NCI-H1694 (cell line): ENCODE measurements at regions not wholly inside any gene's neighbourhood (a gene's known extent, or its start where the extent isn't known, plus 50 kb on each side); places are given as distances from the start of the nearest gene placed in this dataset.
"Not testable (repeated sequence)": the region's sequence is repeated elsewhere in the genome, so short reads cannot be mapped to it uniquely, and the experiment has no call there.

Experiments used
- DNase-seq: peaks from one replicate; lab custom pipeline; 2025; lab: John Stamatoyannopoulos, UW

- no peak for DNase-seq
These were observed 159.4 kb downstream of the HS3ST3A1 start for GRCh38 chr17:13442361-13442760.

GRCh38 chr17:13441873-13442272 lies 159.9 kb downstream of the HS3ST3A1 start:
- DNase-seq = no peak

- no peak for DNase-seq
These were observed 163.6 kb downstream of the HS3ST3A1 start for GRCh38 chr17:13437966-13438779.

- no peak for DNase-seq
These were observed 166.5 kb downstream of the HS3ST3A1 start for GRCh38 chr17:13435230-13435629.

GRCh38 chr17:13429201-13429600 lies 172.5 kb downstream of the HS3ST3A1 start:
- no peak for DNase-seq

- DNase-seq = no peak
These were observed 173.1 kb downstream of the HS3ST3A1 start for GRCh38 chr17:13428611-13429042.

- DNase-seq = no peak
These were observed 174.7 kb downstream of the HS3ST3A1 start for GRCh38 chr17:13426991-13427390.

- DNase-seq = no peak
These were observed 176.3 kb downstream of the HS3ST3A1 start for GRCh38 chr17:13425390-13425789.

GRCh38 chr17:13421581-13422130 lies 180.1 kb downstream of the HS3ST3A1 start:
- no peak for DNase-seq

- DNase-seq = no peak
These were observed 180.9 kb downstream of the HS3ST3A1 start for GRCh38 chr17:13420878-13421277.

- DNase-seq = no peak
These were observed 181.3 kb downstream of the HS3ST3A1 start for GRCh38 chr17:13420418-13420826.

- no peak for DNase-seq
These were observed 182.1 kb downstream of the HS3ST3A1 start for GRCh38 chr17:13419676-13420075.

- DNase-seq = no peak
These were observed 182.8 kb downstream of the HS3ST3A1 start for GRCh38 chr17:13418891-13419290.

- DNase-seq = no peak
These were observed 184.3 kb downstream of the HS3ST3A1 start for GRCh38 chr17:13417381-13417950.

- no peak for DNase-seq
These were observed 184.9 kb downstream of the HS3ST3A1 start for GRCh38 chr17:13416748-13417363.

- no peak for DNase-seq
These were observed 185.8 kb downstream of the HS3ST3A1 start for GRCh38 chr17:13415871-13416416.

GRCh38 chr17:13415200-13415599 lies 186.5 kb downstream of the HS3ST3A1 start:
- DNase-seq = not testable (repeated sequence)

- no peak for DNase-seq
These were observed 188.7 kb downstream of the HS3ST3A1 start for GRCh38 chr17:13413001-13413400.

- DNase-seq = no peak
These were observed 190.9 kb downstream of the HS3ST3A1 start for GRCh38 chr17:13410874-13411273.

GRCh38 chr17:13410214-13410613 lies 191.5 kb downstream of the HS3ST3A1 start:
- no peak for DNase-seq

GRCh38 chr17:13409455-13409854 lies 192.3 kb downstream of the HS3ST3A1 start:
- no peak for DNase-seq

GRCh38 chr17:13407381-13407780 lies 194.3 kb downstream of the HS3ST3A1 start:
- DNase-seq = no peak

- DNase-seq = no peak
These were observed 195.9 kb downstream of the HS3ST3A1 start for GRCh38 chr17:13405807-13406206.
